Muscle of arm (tissue), 1 donor: ENCODE measurements at regions not wholly inside any gene's neighbourhood (a gene's known extent, or its start where the extent isn't known, plus 50 kb on each side); places are given as distances from the start of the nearest gene placed in this dataset.
"Not testable (repeated sequence)": the region's sequence is repeated elsewhere in the genome, so short reads cannot be mapped to it uniquely, and the experiment has no call there.

Source experiments
- DNase-seq: peaks from one replicate; pipeline ENCODE4 v3.0.0-alpha.2; 2013

- no peak for DNase-seq
Observed at GRCh38 chr2:192969055-192969454, 774.3 kb upstream of the TMEFF2 start.

- DNase-seq = no peak
Observed at GRCh38 chr2:192960945-192961344, 766.2 kb upstream of the TMEFF2 start.

GRCh38 chr2:192958615-192959014 is 763.9 kb upstream of the TMEFF2 start:
- not testable (repeated sequence) for DNase-seq

GRCh38 chr2:192957425-192957824 is 762.7 kb upstream of the TMEFF2 start:
- DNase-seq = no peak

GRCh38 chr2:192953116-192953515 is 758.4 kb upstream of the TMEFF2 start:
- no peak for DNase-seq

- DNase-seq = no peak
Observed at GRCh38 chr2:192952245-192952644, 757.5 kb upstream of the TMEFF2 start.

GRCh38 chr2:192948316-192948715 is 753.6 kb upstream of the TMEFF2 start:
- DNase-seq = peak; percentile 35

GRCh38 chr2:192947352-192947751 is 752.6 kb upstream of the TMEFF2 start:
- DNase-seq = peak; percentile 25

GRCh38 chr2:192940767-192941166 is 746.0 kb upstream of the TMEFF2 start:
- no peak for DNase-seq

GRCh38 chr2:192932376-192932775 is 737.6 kb upstream of the TMEFF2 start:
- DNase-seq = peak; percentile 43

- not testable (repeated sequence) for DNase-seq
Observed at GRCh38 chr2:192921631-192922030, 726.9 kb upstream of the TMEFF2 start.

GRCh38 chr2:192901446-192901845 is 706.7 kb upstream of the TMEFF2 start:
- DNase-seq = no peak

GRCh38 chr2:192899466-192899865 is 704.7 kb upstream of the TMEFF2 start:
- DNase-seq = no peak

GRCh38 chr2:192893976-192894375 is 699.2 kb upstream of the TMEFF2 start:
- DNase-seq = not testable (repeated sequence)

GRCh38 chr2:192888109-192888508 is 693.4 kb upstream of the TMEFF2 start:
- no peak for DNase-seq

- DNase-seq = no peak
Observed at GRCh38 chr2:192887337-192887736, 692.6 kb upstream of the TMEFF2 start.

- no peak for DNase-seq
Observed at GRCh38 chr2:192886636-192887035, 691.9 kb upstream of the TMEFF2 start.

- DNase-seq = no peak
Observed at GRCh38 chr2:192885569-192886160, 690.9 kb upstream of the TMEFF2 start.

- DNase-seq = no peak
Observed at GRCh38 chr2:192877159-192877558, 682.4 kb upstream of the TMEFF2 start.

GRCh38 chr2:192876698-192877097 is 682.0 kb upstream of the TMEFF2 start:
- no peak for DNase-seq

GRCh38 chr2:192854706-192855105 is 660.0 kb upstream of the TMEFF2 start:
- DNase-seq = no peak

- DNase-seq = no peak
Observed at GRCh38 chr2:192854031-192854430, 659.3 kb upstream of the TMEFF2 start.

GRCh38 chr2:192828947-192829346 is 634.2 kb upstream of the TMEFF2 start:
- no peak for DNase-seq

GRCh38 chr2:192828175-192828574 is 633.4 kb upstream of the TMEFF2 start:
- no peak for DNase-seq

GRCh38 chr2:192827735-192828134 is 633.0 kb upstream of the TMEFF2 start:
- DNase-seq = no peak
